ENCODE measurements at regions not wholly inside any gene's neighbourhood (a gene's known extent, or its start where the extent isn't known, plus 50 kb on each side); places are given as distances from the start of the nearest gene placed in this dataset.

DNA sequence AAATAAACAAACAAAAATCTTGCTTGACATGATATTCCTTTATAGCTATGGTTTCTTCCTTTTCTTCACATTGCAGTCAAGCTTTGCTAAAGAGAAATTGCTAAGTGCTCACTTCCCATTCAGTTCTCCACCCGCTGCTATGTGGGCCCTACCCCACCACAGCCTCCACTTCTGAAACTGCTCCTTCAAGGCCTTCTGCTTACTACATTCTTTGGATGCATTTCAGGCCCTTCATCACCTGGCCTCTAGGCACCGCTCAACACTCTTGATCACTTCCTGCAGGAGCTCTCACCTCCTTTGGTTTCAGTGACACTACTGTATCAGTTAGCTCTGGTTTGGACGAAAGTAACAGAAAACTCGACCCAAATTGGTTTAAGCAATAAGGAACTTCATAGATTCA lies 72.4 kb downstream of the KLF5 start:
- H3K27ac ChIP-seq: no peak overlapping the region
- H3K4me2 ChIP-seq (ENCODE audit: low read length): no peak overlapping the region
- no peak overlapping the region for H3K9ac ChIP-seq
- H3K4me1 ChIP-seq: no peaks in the 10 kb centered on the region
- H3K9me3 ChIP-seq (ENCODE audit: control insufficient read depth, low read length): no peaks in the 10 kb centered on the region
- H3K4me3 ChIP-seq (ENCODE audit: low read depth, low read length): no peak overlapping the region
- no peaks in the 10 kb centered on the region for H3K36me3 ChIP-seq (ENCODE audit: control insufficient read depth, insufficient read depth, low read length)
- no peak overlapping the region for H2AFZ ChIP-seq
- no peak for TF ChIP-seq CTCF (IDR thresholded peaks at IDR 0.05)
- no peaks in the 10 kb centered on the region for H3K79me2 ChIP-seq
- H3K27me3 ChIP-seq (ENCODE audit: control insufficient read depth, insufficient read depth, low read length): no peaks in the 10 kb centered on the region

DNA sequence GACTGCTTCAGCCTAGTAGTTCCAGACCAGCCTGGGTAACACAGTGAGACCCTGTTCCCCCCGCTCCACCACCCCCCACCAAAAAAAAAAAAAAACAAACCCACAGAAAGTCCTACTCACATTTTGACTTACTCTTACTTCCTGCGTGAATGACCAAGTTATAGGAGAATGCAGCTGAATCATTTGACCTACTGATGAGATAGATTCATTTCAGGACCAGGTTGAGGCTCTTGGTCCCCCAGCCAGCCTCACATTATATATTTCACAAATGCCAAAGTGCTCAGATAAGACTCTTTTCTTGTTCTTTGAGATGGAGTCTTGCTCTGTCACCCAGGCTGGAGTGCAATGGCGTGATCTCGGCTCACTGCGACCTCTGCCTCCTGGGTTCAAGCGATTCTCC lies 70.2 kb downstream of the KLF5 start:
- no peaks in the 10 kb centered on the region for H3K9me3 ChIP-seq (ENCODE audit: control insufficient read depth, low read length)
- H3K36me3 ChIP-seq (ENCODE audit: control insufficient read depth, insufficient read depth, low read length): no peaks in the 10 kb centered on the region
- TF ChIP-seq CTCF (IDR thresholded peaks at IDR 0.05): no peak
- no peaks in the 10 kb centered on the region for H3K4me1 ChIP-seq
- H3K4me2 ChIP-seq (ENCODE audit: low read length): no peak overlapping the region
- no peak overlapping the region for H3K9ac ChIP-seq
- no peaks in the 10 kb centered on the region for H3K27me3 ChIP-seq (ENCODE audit: control insufficient read depth, insufficient read depth, low read length)
- H3K79me2 ChIP-seq: no peaks in the 10 kb centered on the region
- H3K4me3 ChIP-seq (ENCODE audit: low read depth, low read length): no peak overlapping the region
- no peak overlapping the region for H3K27ac ChIP-seq
- no peak overlapping the region for H2AFZ ChIP-seq
